ENCODE measurements at regions not wholly inside any gene's neighbourhood (a gene's known extent, or its start where the extent isn't known, plus 50 kb on each side); places are given as distances from the start of the nearest gene placed in this dataset.

DNA sequence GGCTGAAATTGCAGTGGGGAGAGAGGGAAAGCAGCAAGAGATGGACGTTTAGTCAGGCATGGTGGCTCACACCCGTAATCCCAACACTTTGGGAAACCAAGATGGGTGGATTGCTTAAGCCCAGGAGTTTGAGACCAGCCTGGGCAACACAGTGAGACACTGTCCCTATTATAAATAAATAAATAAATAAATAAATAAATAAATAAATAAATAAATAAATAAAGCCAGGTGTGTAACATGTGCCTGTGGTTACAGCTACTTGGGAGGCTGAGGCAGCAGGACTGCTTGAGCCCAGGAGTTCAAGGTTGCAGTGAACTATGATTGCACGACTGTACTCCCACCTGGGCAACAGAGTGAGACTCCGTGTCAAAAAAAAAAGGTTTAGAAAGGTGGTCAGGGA, 54.0 kb upstream of the ARPP19 start:
- TF ChIP-seq, protein P1, sequence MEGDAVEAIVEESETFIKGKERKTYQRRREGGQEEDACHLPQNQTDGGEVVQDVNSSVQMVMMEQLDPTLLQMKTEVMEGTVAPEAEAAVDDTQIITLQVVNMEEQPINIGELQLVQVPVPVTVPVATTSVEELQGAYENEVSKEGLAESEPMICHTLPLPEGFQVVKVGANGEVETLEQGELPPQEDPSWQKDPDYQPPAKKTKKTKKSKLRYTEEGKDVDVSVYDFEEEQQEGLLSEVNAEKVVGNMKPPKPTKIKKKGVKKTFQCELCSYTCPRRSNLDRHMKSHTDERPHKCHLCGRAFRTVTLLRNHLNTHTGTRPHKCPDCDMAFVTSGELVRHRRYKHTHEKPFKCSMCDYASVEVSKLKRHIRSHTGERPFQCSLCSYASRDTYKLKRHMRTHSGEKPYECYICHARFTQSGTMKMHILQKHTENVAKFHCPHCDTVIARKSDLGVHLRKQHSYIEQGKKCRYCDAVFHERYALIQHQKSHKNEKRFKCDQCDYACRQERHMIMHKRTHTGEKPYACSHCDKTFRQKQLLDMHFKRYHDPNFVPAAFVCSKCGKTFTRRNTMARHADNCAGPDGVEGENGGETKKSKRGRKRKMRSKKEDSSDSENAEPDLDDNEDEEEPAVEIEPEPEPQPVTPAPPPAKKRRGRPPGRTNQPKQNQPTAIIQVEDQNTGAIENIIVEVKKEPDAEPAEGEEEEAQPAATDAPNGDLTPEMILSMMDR (IDR thresholded peaks at IDR 0.05), result no peak
- no peak for TF ChIP-seq EZH2phosphoT487 (IDR thresholded peaks at IDR 0.05)

All from neural progenitor cell (in vitro differentiated cells).